HG03378 (cell line): ENCODE measurements at regions not wholly inside any gene's neighbourhood (a gene's known extent, or its start where the extent isn't known, plus 50 kb on each side); places are given as distances from the start of the nearest gene placed in this dataset.

Experiments used
- ATAC-seq: cut with Tn5 transposase; IDR thresholded peaks from one replicate; pipeline ENCODE4 v1.9.1; 2021; ENCODE audit warnings: mild to moderate bottlenecking, moderate library complexity; ENCODE audit not compliant: unreplicated experiment

DNA sequence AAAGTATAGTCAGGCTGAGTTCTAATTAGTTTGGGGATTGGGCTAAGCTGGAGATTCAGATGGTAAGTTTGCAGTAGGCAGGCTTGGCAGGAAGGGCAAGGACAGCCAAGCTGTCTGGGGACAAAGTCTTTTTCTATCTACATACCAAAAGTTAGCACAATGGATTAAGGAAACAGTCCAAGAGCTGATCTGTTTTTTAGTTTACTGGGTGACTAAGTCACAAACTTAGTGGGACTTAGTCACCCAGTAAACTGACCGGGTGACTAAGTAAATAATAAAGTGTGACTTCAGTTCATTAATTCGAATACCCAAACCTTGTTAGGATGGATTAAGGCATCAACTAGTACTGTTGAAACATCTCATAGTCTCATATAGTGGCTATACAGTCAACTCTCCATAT is 1386.0 kb upstream of the CELF4 start:
- no peak for ATAC-seq

DNA sequence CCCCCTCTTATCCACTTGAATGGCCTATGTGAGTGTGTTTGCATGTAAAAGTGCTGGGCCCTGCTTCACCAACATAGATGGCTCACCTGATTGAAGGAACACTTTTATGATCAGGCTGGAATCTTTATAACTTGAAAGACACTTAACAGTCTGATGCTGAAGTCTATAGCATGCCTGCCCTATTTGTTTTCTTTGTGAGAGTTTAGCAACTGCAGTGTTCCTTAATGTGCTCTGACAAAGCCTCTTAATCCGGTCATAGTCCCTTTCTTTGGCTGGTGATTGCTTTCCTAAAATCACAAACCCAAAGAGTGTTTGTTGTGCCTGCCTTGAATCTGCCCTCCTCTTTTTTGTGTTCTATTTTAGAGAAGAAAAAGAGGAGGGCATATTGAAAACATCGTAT is 1382.8 kb upstream of the CELF4 start:
- no peak for ATAC-seq

DNA sequence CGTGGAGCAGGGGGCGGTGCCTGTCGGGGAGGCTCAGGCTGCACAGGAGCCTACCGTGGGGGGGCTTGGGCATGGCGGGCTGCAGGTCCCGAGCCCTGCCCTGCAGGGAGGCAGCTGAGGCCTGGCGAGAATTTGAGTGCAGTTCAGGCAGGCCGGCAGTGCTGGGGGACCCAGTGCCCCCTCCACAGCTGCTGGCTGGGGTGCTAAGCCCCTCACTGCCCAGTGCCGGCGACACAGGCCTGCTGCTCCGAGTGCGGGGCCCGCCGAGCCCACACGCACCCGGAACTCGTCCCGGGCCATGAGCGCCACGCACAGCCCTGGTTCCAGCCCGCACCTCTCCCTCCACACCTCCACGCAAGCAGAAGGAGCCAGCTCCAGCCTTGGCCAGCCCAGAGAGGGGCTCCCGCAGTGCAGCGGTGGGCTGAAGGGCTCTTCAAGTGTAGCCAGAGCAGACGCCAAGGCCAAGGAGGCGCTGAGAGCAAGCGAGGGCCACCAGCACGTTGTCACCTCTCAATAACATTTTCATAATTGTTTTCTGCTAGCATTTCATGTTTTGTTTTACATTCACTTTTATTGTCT is 1378.9 kb upstream of the CELF4 start:
- no peak for ATAC-seq

DNA sequence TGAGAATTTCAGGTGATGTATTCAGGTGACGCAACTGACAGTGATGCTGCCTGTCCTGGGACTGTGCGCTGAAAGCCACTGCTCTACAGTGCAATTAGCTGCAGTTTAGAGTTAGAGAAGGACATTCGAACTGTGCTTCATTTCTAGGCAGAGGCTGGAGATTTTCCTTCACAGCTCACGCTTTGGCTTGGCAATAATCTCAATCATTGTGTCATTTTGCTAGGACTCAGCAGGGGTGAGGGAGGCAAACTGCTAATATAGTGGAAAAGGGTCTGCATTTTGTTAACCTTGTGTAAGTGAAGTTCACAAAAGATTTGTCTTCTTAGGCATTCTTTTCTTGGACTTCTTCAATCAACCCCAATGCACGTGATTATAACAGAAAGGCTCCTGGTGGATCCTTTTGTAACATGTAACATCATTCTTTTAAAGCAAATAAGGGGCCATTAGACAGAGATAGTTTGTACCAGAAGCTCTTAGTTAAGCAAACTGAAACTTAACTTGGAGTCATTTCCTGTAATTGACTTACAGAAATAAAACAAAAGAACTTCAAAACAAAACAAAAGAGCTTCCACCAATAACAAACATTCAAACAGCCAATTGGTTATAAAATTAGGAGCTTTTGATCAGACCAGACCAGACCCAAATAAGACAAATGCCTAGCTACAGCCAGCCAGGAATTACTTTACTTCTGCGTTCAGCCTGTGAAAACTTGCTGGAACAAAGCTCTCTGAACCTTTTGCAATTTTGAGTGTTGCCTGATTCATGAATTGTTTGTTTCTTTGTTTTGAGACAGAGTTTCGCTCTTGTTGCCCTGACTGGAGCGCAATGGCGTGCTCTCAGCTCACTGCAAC is 1376.3 kb upstream of the CELF4 start:
- ATAC-seq: no peak

DNA sequence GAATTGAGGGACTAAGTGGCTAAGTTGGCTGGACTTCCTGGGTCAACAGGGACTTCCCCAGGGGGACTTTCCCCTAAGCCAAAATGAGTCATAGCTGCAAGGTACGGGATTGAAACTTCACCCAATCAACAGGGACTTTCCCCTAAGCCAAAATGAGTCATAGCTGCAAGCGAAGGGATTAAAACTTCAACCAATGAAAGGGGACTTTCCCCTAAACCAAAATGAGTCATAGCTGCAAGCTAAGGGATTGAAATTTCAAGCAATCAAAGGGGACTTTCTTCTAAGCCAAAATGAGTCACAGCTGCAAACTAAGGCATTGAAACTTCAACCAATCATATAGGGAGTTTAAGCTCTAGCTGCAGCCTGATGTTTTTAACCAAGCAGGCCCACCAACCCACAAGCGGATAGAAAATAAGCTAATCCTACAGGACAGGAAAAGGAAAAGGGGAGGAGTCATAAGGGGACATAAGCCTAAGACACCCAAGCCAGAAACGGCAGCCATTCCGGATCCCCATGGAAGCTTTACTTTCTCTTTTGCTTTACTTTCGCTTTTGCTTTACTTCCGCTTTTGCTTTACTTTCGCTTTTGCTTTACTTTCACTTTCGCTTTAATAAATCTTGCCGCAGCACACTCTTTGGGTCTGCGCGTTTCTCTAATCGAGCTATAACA is 1375.4 kb upstream of the CELF4 start:
- ATAC-seq: peak; percentile 94

DNA sequence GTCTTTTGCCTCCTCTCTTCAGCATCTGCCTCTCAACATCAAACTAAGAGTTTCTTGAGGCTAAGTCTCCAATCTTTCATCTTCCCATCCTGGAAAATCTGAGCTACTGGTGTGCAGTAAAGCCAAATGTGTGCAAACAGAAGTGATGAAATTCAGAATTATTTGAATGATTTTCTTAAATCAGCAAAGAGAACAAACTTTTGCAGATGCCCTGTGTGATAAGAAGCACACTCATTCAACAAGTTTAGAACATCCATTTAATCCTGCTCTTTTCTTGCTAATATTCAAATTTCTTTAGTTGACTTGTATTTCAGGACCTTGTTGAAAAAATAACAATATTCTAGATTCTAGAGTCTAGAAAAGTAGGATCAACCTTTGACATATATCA is 1374.9 kb upstream of the CELF4 start:
- ATAC-seq: peak; percentile 32

DNA sequence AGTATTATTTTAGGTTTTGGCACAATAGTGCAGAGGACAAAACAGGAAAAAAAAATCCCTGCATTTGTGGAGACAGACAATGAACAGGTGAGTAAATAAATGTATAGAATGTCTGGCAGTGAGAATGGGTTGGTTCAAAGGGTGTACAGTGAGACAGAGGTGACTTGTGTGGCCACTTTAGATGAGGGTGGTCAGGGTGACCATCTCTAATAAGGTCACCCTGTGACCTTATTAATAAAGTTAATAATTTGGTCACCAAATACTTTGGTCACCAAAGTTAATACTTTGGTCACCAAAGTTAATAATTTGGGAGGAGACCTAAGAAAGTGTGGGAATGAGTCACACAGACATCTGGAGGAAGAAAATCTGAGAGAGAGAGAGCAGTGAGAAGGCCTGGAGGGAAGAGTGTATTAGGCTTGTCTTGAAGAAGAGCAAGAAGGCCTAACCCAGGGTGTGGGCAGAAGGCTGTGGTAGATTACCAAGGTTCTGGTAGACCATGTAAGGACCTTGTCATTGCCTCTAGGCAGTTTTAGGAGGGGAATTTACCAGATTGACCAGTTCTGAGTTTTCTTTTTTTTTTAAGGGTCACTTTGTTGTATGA is 1368.4 kb upstream of the CELF4 start:
- ATAC-seq: peak; percentile 91

DNA sequence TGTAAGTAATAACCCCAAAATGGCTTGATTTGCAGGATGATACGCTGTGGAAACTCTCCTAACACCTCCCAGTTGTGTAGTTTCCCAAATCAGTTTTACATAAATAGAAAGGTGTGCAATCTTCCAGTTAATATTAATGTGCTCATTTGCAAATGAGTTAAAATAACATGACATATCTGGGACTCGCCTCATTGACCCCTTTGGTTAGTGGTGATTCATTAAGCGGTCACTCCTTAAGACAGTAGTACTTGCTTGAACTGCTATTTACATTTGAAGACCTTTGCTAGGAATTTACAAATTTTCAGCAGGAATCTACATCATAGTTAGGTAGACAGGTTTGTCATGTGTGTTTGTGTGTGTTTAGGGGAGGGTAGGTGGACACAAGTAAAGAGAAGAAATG is 1367.7 kb upstream of the CELF4 start:
- ATAC-seq: peak; percentile 39

DNA sequence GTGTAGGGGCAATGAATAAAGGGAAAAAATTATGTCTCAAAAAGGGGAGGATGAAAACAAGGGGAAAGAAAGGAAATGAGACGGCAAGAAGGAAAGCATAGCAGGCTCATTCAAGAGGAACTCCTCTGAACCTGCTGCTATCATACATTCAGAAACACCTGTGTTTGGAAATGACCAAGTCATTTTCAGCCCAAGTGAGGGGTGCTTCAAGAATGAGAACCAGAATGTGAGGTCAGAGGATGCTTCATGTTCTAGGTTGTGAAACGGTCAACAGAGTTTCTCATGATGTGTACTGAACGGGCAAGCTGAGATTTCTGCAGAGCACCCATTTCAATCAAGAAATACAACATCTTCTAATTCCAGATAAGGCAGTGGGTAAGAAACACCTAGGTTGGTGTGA is 1367.2 kb upstream of the CELF4 start:
- peak; percentile 47 for ATAC-seq

DNA sequence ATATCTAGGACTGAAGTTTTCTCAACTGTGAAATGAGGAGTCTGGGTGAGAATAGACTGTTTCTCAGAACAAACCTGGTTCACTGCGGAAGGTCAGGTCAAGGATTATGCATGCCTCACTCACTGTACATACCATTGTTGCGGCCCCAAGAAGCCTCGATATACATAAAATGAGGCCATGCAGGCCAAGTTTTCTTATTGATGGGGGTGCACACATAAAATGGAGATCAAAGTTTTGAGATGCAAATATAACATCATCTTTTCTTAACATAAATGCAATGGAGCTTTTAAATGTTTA is 1366.1 kb upstream of the CELF4 start:
- ATAC-seq: no peak

DNA sequence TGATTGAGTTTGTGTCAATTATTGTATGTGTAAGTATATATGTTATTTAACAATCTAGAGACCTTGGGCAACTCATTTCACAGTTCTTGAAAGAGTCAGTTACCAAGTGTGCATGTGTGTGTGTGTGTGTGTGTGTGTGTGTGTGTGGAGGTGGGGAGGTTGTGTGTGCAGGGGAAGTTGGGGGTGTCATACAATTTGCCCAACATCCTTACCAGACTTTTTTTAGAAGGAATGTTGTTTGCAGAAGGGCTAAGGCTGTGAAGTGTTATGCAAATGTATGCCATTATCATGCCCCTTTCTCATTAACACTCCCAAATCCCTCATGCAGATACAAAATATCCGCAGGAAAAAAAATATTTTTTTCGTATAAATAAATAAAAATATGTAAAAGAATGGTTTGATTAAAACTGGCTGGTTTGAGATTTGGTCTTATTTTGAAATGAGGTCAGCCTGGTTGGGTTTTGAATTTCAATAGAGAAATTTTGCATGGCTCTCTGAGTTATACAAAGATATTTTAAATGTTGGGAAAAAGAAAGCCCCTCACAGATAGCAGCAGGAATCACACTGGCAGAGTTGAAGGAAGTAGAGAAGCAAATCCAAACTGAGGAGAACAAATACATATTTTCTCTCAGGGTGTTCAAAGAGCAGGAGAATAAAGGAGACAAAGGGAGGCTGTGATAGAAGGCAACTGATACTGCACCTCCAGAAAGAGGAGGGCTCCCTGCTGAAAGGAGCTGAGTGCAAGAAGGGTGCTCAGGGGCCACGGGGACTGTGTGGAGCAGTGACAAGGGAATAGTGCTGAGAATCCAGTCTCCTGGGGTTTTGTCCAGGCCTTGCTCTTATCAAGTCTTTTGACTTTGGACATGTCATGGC is 1365.5 kb upstream of the CELF4 start:
- no peak for ATAC-seq

DNA sequence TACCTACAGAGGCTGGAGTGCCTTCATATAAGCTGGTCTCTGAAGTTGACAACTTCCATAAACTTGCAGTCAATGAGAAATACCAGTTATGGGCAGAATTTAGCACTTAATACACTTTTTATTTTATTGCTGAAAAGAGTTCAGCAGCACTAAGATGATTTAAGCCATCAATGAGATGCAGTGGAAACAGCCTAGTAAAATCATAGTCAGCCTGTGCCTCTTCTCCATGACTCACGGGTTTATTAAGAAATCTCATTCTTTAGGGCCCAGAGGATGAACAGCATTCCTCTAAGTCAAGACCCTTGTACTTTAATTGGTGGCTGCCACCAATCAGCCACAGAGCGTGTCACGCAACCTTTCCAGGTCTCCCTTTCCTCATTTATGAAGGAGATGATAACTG is 1357.9 kb upstream of the CELF4 start:
- ATAC-seq: no peak

DNA sequence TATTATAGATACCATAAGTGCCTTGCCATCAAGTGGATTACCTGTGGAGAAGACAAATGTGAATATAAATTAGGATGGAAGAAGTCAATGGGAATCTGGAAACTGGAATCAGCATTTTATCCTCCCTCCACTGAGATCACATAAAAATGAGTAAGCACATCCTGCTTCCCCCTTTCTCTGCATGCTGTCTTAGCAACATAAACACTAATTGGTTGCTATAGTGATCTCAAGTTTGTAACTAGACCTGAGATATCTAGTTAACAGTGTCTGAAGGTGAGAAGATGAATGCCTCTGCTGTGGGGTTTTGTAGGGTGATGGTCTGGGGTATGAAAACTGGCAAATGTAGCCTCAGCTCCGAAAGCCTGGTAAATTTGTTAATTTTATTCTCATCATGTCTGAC is 1357.5 kb upstream of the CELF4 start:
- no peak for ATAC-seq

DNA sequence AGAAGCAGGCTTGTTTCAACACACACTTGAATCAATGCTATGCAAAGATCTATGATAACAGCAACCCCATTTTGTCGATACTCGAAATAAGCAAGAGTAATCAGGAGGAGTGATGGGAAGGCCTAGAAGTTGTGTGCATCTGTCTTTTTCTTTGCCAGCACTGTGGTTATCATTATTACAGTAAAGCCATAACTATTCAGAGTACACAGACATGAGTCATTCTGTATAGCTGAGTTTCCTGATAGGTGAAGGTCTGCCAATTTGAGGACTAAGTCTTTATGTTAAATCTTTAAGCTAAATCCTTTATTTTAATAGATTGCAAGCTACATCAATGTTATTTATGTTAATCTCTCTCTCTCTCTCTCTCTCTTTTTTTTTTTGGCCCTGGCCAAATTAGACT is 1344.4 kb upstream of the CELF4 start:
- no peak for ATAC-seq

DNA sequence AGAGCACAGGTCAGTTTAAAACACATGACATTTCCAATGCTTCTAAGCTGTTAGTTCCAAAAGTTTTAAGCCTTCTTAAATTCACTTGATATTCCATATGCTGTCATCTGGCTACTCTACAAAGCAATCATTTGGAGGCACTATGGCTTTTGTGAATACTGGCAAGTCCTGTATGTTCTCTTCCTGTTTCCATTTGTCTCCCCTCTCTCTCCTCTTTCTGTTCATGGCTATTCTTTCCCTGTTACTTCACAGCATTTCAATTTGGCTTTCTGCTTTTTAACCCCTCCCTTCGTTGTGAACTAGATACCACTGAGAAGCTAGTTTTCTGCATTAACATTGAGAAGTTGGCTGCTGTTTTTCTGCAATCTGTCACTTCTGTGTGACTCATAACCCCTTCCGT is 1337.2 kb upstream of the CELF4 start:
- ATAC-seq: no peak

DNA sequence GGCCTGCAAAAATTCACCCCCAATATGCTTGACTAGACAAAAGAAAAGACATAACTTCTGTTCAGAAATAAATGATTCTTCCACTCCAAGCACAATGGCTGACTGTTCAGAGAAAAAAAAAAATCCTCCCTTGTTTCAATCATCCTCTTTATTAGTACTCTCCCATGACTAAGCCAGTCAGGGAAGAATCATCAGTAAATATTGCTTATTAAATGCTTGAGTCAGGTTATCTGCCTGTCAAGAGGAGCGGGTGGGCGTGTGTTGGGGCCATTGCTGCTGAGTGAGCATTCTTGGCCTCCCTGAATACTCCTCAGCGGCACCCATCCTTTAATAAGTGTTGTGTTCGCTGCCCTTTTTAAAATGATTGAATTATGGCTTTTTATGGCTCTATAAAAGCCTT is 1334.8 kb upstream of the CELF4 start:
- ATAC-seq: no peak

DNA sequence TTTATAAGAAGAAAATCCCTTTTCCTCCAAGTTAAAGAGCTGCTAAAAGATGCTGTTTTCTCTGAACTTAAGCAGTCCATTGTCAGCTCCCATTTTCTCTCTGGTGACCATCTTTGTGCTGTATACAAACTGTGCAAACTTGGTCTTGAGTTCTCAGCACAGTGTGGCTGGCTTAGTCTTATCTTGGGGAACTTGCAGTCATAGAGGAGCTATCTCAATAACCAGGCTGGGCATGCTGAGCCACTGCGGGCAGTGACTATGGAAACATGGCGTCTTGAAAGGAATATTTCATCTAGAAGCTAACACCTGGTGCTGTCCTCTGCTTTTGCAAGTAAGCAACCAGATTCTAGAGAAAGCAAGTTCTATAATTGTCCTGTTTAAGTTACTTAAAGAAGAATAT is 1334.4 kb upstream of the CELF4 start:
- no peak for ATAC-seq

DNA sequence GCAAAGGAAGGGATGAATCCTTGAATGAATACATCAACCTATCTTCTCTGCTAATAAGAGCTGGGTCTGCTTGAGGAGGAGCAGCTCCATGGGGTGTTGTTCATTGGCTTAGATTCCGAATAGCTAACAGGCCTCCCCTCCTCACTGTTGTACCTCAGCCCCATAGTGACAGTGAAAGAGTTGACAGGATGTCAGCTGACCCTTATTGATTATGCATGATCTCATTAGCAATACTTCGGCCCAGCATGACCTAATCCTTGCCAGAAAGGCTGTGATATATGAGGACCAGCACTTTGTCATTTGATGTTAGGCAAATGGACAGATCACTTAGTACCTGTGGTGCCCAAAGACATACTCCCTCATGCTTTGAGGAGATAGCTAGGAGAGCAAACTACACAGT is 1333.7 kb upstream of the CELF4 start:
- no peak for ATAC-seq

DNA sequence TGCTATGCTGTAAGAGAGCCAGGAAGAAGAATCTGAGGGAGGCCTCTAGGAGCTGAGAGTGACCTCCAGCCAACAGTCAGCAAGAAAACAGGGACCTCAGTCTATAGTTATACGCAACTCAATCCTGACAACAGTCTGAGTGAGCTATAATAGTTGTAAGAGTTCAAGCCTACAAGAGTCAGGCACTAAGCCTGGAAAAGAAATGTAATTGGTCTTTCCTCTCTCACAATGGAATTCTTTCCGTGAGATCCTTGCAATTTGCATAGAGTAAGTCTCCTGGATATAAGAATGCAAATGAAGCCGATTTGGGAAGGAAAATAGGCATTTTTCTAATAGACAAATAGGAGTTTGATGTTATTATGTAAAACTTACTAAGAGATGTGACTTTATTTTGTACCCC is 1332.6 kb upstream of the CELF4 start:
- no peak for ATAC-seq

DNA sequence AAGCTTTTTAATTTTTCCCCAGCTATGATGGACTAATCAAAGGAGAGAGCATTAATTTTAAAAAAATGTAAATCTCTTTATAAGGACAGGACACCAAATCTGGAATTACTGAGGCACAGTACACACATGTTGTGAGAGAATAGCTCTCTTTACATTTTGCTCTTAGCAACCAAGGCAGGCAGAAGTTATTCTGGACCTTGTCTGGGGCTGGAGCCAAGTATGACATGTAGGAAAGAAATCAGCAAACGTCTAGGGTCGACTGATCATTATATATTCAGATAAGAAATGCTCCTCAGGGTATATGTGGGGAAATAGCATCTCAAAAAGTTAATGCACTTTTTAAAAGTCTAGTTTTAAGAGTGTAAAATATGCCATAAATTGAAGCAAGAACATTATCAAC is 1330.0 kb upstream of the CELF4 start:
- ATAC-seq: no peak

DNA sequence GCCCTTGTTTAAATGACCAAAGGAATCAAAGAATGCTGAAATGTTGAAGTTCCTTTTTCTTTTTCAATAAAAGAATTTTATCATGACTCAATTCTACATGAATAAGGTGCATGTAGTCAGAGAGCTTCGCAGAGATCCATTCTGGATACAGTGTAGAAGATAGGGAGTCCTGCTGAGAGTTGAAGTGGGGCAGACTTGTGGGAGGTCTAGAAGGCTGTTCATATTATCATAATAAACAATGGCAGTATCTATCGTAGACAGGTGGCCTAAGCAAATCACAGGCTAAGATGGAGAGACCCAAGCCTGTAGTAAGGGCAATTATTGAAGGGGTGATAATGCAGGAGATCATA is 1322.0 kb upstream of the CELF4 start:
- no peak for ATAC-seq
